Activated naive CD4-positive, alpha-beta T cell treated with anti-CD3 and anti-CD28 coated beads, Interleukin-2, amount 10 ng/mL, durations not matched to agents 7 days and 5 days (primary cell): ENCODE measurements at regions not wholly inside any gene's neighbourhood (a gene's known extent, or its start where the extent isn't known, plus 50 kb on each side); places are given as distances from the start of the nearest gene placed in this dataset.
"Not testable (repeated sequence)": the region's sequence is repeated elsewhere in the genome, so short reads cannot be mapped to it uniquely, and the experiment has no call there.

Experiments
- CTCF ChIA-PET: fragments of 350-600 bp; sonication (Branson Sonifier 250); formaldehyde crosslinking; loops from one replicate; lab custom pipeline; 2021; ENCODE audit warnings: antibody characterized with exemption; lab: Charles Lee
- DNase-seq: peaks from one replicate; pipeline ENCODE4 v3.0.0-alpha.2; 2020
- H3K27ac Mint-ChIP-seq: one replicate; pipeline ENCODE4 v1.8.0; 2021; ENCODE audit warnings: mild to moderate bottlenecking, moderate library complexity, mixed read lengths
- H3K27me3 Mint-ChIP-seq: one replicate; pipeline ENCODE4 v1.8.0; 2021; ENCODE audit warnings: mild to moderate bottlenecking, mixed read lengths
- H3K36me3 Mint-ChIP-seq: one replicate; pipeline ENCODE4 v1.8.0; 2021; ENCODE audit warnings: mixed read lengths
- H3K4me1 Mint-ChIP-seq: one replicate; pipeline ENCODE4 v1.8.0; 2021; ENCODE audit warnings: mixed read lengths
- H3K4me3 Mint-ChIP-seq: one replicate; pipeline ENCODE4 v1.8.0; 2021; ENCODE audit warnings: mild to moderate bottlenecking, moderate library complexity, mixed read lengths
- H3K9me3 Mint-ChIP-seq: one replicate; pipeline ENCODE4 v1.8.0; 2021; ENCODE audit warnings: mixed read lengths

DNA sequence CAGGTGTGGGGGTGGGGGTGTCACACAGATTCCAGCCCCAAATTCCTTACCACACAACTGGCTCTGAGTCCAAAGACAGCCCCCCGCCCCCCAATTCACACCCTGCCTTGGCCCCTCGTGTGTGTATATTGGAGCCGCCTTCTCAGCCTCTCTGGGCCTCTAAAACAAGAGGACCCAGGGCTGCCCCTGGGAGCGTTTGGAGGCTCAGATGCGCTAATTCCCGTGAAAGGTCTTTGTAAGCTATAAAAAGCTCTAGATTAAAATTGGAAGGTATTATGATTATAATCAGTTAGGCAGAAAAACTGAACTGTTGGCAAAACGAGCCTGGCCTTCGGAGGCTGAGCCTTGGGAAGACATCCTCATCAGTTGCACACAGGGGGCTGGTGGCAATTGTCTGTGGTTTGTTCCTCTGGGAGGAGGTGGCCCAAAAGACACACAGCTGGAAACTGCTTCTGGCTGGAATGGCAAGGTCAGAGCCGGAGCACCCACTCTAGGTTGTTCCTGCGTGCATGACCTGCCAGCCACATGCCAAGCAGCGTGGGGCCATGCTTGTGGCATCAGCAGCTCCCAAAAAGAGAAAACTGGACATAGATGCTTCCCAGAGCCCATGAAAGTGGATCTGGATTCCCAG lies 118.5 kb downstream of the PHETA1 start:
- Mint-ChIP-seq H3K4me3 (no peak overlapping the region), H3K27me3 (peaks cover 5% of the 10 kb centered on the region), H3K9me3 (no peaks in the 10 kb centered on the region), H3K4me1 (no peaks in the 10 kb centered on the region), H3K36me3 (no peaks in the 10 kb centered on the region), H3K27ac (no peak overlapping the region)
- no peak for DNase-seq
- CTCF ChIA-PET: no interaction called here

DNA sequence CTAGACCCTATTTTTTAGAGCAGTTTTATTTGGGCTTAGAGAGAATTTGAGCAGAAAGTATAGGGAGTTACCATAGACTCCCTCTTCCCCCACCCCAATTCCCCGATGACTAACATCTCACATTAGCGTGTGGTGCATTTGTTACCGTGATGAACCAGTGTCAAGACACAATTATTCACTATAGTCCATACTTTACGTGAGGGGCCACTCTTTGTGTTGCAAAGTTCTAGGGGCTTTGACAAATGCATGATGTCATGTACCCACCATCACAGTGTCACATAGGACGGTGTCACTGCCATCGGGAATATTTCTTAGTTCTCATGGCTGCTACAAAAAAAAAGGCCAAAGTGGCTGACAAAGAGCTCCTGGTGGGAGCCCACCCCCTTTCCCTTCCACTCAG lies 119.1 kb downstream of the PHETA1 start:
- no peaks in the 10 kb centered on the region for H3K36me3 Mint-ChIP-seq
- no peak overlapping the region for H3K27ac Mint-ChIP-seq
- H3K4me3 Mint-ChIP-seq: no peak overlapping the region
- no peak for DNase-seq
- peaks cover 5% of the 10 kb centered on the region for H3K27me3 Mint-ChIP-seq
- no peaks in the 10 kb centered on the region for H3K9me3 Mint-ChIP-seq
- H3K4me1 Mint-ChIP-seq: no peaks in the 10 kb centered on the region
- CTCF ChIA-PET: no interaction called here

DNA sequence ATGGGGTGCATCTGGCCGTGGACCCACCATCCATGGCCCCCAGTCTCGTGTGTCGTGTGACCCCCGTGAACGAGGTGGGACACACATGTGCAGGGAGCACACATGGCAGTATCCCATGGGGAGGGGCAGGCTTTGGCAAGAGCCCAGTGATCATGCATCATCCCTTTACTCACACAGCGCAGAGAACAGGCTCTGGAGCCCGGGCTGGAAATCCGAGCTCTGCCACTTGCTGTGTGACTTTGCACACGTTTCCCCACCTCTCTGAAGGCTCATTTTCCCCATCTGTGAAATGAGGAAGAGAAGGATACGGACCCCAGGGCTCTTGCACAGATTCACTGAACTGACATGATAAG lies 119.9 kb downstream of the PHETA1 start:
- H3K4me1 Mint-ChIP-seq: no peaks in the 10 kb centered on the region
- no peaks in the 10 kb centered on the region for H3K9me3 Mint-ChIP-seq
- H3K36me3 Mint-ChIP-seq: no peaks in the 10 kb centered on the region
- DNase-seq: no peak
- CTCF ChIA-PET: no interaction called here
- H3K4me3 Mint-ChIP-seq: no peak overlapping the region
- H3K27ac Mint-ChIP-seq: no peak overlapping the region
- peaks cover 5% of the 10 kb centered on the region for H3K27me3 Mint-ChIP-seq

DNA sequence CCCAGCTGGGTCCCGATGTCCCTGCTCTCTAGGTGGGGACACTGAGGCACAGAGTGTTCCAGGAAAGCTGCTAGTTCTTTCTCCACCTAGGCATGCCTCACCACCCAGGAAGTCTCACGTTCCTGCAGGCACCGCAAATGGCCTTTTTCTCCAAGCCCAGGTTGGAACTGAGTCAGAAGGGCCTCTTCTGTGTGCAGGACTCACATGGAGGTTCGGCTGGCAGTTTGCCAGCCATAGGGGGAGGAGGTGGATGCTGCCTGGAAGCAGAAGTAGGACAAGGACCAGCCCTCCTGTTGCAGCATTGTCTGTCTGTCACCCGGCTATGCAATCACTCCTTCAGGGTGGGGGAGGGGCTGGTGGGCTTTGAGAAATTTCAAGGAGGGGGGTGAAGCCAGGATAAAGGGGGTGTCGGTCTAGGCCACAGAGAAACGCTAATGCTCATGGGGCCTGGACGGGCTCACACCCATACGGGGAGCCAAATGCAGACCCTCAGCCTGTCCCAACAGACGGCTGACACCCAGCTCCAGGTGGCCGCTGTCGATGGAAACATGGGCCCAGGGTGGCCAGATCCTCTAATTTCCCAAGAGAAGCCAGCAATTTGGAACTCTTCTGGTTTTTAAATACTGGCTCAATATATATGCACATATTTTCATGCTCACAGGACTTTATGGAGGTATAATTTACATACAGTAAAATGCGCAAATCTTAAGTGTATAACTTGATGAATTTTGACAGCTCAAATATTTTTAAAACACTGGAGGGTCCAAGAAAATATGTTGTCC lies 120.5 kb downstream of the PHETA1 start:
- Mint-ChIP-seq H3K27me3 (peaks cover 5% of the 10 kb centered on the region), H3K4me3 (no peak overlapping the region), H3K36me3 (no peaks in the 10 kb centered on the region), H3K4me1 (no peaks in the 10 kb centered on the region), H3K27ac (no peak overlapping the region), H3K9me3 (no peaks in the 10 kb centered on the region)
- DNase-seq: no peak
- CTCF ChIA-PET: no interaction called here

DNA sequence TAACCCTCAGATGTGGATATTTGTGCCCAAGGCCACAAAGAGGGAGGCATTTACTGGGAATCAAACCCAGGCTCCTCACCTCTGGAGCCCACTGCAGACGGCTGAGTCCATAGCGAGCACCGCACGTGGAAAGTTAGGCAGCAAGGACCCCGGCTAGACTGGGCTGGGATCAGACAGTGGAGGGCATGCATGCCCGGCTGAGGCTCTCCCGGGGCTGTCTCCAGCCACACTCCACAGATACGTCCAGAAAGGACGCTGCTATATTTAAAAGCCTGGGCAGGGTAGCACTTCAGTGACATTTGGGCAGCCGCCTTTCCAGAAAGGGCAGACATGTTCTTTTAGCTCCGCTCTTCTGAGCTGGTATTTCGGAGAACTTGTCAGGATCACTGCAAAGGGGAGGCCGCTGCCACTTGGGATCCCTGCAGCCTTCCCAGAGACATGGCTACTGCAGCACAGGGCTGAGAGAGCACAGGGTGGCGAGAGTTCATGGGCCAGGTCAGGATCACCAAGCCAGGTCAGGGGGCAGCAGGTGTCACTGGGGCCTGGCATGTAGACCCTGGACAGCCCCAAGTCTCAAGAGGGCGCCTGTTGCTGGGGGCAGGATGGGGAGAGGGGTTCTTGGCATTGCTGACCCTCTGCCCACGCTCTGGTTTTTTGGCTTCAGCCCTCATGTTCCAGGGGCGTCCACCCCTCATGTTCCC lies 121.7 kb downstream of the PHETA1 start:
- H3K27ac Mint-ChIP-seq: no peak overlapping the region
- no peaks in the 10 kb centered on the region for H3K4me1 Mint-ChIP-seq
- peaks cover 3% of the 10 kb centered on the region for H3K9me3 Mint-ChIP-seq

GRCh38 chr12:111246477-111247011 lies 122.4 kb downstream of the PHETA1 start:
- DNase-seq: no peak
- Mint-ChIP-seq H3K36me3 (no peaks in the 10 kb centered on the region), H3K9me3 (peaks cover 3% of the 10 kb centered on the region), H3K27me3 (no peaks in the 10 kb centered on the region), H3K27ac (no peak overlapping the region), H3K4me3 (no peak overlapping the region), H3K4me1 (no peaks in the 10 kb centered on the region)
- CTCF ChIA-PET: no interaction called here

More for the DNA sequence above, 121.7 kb downstream of the PHETA1 start:
- no peak for DNase-seq
- no peak overlapping the region for H3K4me3 Mint-ChIP-seq
- no peaks in the 10 kb centered on the region for H3K36me3 Mint-ChIP-seq
- H3K27me3 Mint-ChIP-seq: no peaks in the 10 kb centered on the region
- CTCF ChIA-PET: no interaction called here

DNA sequence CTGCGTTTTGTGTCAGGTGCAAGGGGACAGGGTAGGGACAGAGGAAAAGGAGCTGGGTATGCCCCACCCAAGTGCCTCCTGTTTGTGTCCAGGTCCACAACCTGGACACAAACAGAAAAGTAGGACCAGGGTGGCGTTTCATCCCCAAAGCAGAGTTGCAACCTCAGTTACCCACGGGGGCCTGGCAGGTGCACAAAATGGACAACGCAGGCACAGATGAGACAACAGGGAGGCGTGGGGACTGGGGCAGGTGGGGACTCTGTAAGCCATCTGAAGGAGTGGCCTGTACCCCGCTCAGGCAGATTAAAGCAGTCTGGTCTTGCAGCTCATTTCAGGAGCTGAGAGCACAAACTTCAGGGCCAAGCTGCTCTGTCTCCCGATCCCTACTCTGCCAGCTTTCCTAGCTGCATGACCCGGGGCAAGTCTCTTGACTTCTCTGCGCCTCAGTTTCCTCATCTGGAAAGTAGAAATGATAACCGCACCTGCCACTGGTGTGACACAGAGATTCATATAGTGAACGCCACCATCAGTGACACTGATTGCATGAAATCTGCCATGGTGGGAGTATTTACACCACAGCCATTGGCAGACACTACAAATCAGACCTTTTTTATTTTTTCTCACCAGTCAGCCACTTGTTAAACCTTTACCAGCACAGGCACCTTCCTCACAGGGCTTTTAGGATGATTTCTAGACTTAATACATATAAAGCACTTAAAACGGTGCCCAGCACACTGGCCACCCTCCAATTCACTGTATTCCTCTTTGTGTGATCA lies 123.0 kb downstream of the PHETA1 start:
- DNase-seq: no peak
- Mint-ChIP-seq H3K4me1 (no peaks in the 10 kb centered on the region), H3K27ac (no peak overlapping the region), H3K9me3 (peaks cover 3% of the 10 kb centered on the region), H3K27me3 (no peaks in the 10 kb centered on the region), H3K36me3 (no peaks in the 10 kb centered on the region), H3K4me3 (no peak overlapping the region)
- CTCF ChIA-PET: no interaction called here

DNA sequence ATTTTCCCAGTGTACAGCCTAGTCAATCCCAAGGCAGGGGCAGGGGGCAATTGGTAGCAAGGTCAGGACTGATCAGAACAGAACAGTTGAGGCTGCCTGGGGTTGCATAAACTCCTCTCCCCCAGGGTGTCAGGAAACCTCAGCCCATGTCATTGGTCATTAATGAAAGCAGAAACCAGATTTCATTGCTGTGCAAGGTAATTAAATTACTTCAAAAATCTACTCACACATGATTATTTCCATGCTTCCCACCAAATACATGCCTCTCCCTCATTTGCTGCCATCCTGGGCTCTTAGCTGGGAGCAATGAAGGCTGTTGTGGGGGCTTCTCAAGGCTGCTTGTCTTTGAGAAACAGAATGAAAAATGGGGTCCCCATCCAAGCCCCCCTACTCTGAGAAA lies 124.2 kb downstream of the PHETA1 start:
- no peak for DNase-seq

GRCh38 chr12:111242817-111243216 lies 126.1 kb downstream of the PHETA1 start:
- not testable (repeated sequence) for H3K9me3 Mint-ChIP-seq, H3K27me3 Mint-ChIP-seq

More for the DNA sequence above, 124.2 kb downstream of the PHETA1 start:
- CTCF ChIA-PET: no interaction called here
- no peaks in the 10 kb centered on the region for H3K4me1 Mint-ChIP-seq
- no peak overlapping the region for H3K4me3 Mint-ChIP-seq
- H3K27ac Mint-ChIP-seq: no peak overlapping the region
- peaks cover 3% of the 10 kb centered on the region for H3K9me3 Mint-ChIP-seq
- no peaks in the 10 kb centered on the region for H3K36me3 Mint-ChIP-seq
- no peaks in the 10 kb centered on the region for H3K27me3 Mint-ChIP-seq

DNA sequence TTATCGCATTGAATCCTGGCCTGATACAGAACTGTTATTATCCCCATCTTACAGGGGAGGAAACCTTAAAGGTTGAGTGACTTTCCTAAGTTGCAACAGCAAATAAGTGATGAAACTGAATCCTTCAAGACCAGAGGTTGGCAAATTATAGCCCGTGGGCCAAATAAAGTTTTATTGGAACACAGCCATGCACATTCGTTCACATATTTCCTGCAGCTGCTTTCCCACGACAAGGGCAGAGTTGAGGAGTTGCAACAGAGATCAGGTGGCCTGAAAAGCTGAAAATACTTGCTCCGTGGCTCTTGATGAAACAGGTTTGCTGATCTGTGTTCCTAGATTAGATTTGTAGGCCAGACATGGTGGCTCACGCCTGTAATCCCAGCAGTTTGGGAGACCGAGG lies 126.7 kb downstream of the PHETA1 start:
- H3K4me1 Mint-ChIP-seq: no peaks in the 10 kb centered on the region
- peaks cover 3% of the 10 kb centered on the region for H3K9me3 Mint-ChIP-seq
- no peak for DNase-seq
- H3K36me3 Mint-ChIP-seq: no peaks in the 10 kb centered on the region
- no peak overlapping the region for H3K4me3 Mint-ChIP-seq
- no peak overlapping the region for H3K27ac Mint-ChIP-seq
- H3K27me3 Mint-ChIP-seq: no peaks in the 10 kb centered on the region
- CTCF ChIA-PET: no interaction called here

More at GRCh38 chr12:111242817-111243216, 126.1 kb downstream of the PHETA1 start:
- H3K27ac Mint-ChIP-seq, H3K4me3 Mint-ChIP-seq, CTCF ChIA-PET, H3K36me3 Mint-ChIP-seq, DNase-seq, H3K4me1 Mint-ChIP-seq: not testable (repeated sequence)

GRCh38 chr12:111240374-111240773 lies 128.5 kb downstream of the PHETA1 start:
- Mint-ChIP-seq H3K36me3 (no peaks in the 10 kb centered on the region), H3K27ac (no peak overlapping the region), H3K4me1 (no peaks in the 10 kb centered on the region), H3K27me3 (no peaks in the 10 kb centered on the region), H3K9me3 (peaks cover 3% of the 10 kb centered on the region), H3K4me3 (no peak overlapping the region)
- DNase-seq: no peak
- CTCF ChIA-PET: no interaction called here

- CTCF ChIA-PET: no interaction called here
- H3K9me3 Mint-ChIP-seq: peaks cover 3% of the 10 kb centered on the region
- no peaks in the 10 kb centered on the region for H3K27me3 Mint-ChIP-seq
These were observed 129.7 kb downstream of the PHETA1 start for GRCh38 chr12:111239235-111239634.

GRCh38 chr12:111238075-111238734 lies 130.7 kb downstream of the PHETA1 start:
- no peaks in the 10 kb centered on the region for H3K27me3 Mint-ChIP-seq
- CTCF ChIA-PET: no interaction called here
- no peak overlapping the region for H3K4me3 Mint-ChIP-seq
- H3K27ac Mint-ChIP-seq: no peak overlapping the region
- no peaks in the 10 kb centered on the region for H3K4me1 Mint-ChIP-seq
- H3K9me3 Mint-ChIP-seq: peaks cover 3% of the 10 kb centered on the region
- H3K36me3 Mint-ChIP-seq: no peaks in the 10 kb centered on the region
- no peak for DNase-seq

More at GRCh38 chr12:111239235-111239634, 129.7 kb downstream of the PHETA1 start:
- H3K4me3 Mint-ChIP-seq: no peak overlapping the region
- DNase-seq: no peak
- H3K27ac Mint-ChIP-seq: no peak overlapping the region
- no peaks in the 10 kb centered on the region for H3K4me1 Mint-ChIP-seq
- no peaks in the 10 kb centered on the region for H3K36me3 Mint-ChIP-seq
